ENCODE measurements at regions not wholly inside any gene's neighbourhood (a gene's known extent, or its start where the extent isn't known, plus 50 kb on each side); places are given as distances from the start of the nearest gene placed in this dataset.

- no peak overlapping the region for H2BK15ac ChIP-seq (ENCODE audit: low read length)
- POLR2A ChIA-PET (ENCODE audit: partially characterized antibody) = interaction anchor here (0.8 kb wide), 1 partner anchor 9 kb away, joined by 3 read pairs; no protein-coding TSS in a partner anchor
- no peak overlapping the region for H2AFZ ChIP-seq (ENCODE audit: low read length)
- H3K79me2 ChIP-seq (ENCODE audit: control insufficient read depth in 1 of 2, insufficient read depth in 2 of 2, low read length in 2 of 2) = no peaks in the 10 kb centered on the region
- no peak overlapping the region for H3K14ac ChIP-seq (ENCODE audit: insufficient read length)
- H3K4me1 ChIP-seq (replicated peaks in 1 of 4; ENCODE audit: control insufficient read depth in 3 of 4, insufficient read depth in 4 of 4, low read length in 3 of 4) = no peaks in the 10 kb centered on the region
- H4K20me1 ChIP-seq (replicated peaks in 1 of 2; ENCODE audit: control insufficient read depth in 1 of 2, insufficient read depth in 2 of 2, low read length in 2 of 2) = no peaks in the 10 kb centered on the region
- H3K79me1 ChIP-seq (ENCODE audit: low read depth, low read length) = no peaks in the 10 kb centered on the region
- H2BK12ac ChIP-seq (ENCODE audit: low read depth, low read length) = no peak overlapping the region
- no peak overlapping the region for H4K5ac ChIP-seq (ENCODE audit: insufficient read length, low read depth, low read length)
- H3K36me3 ChIP-seq (ENCODE audit: control insufficient read depth in 2 of 4, insufficient read depth in 4 of 4, low read length in 3 of 4) = no peaks in the 10 kb centered on the region
- H3K23ac ChIP-seq (ENCODE audit: insufficient read length) = no peak overlapping the region
- WGBS, 2 experiments (ENCODE audit: extremely low coverage in 1 of 2, insufficient coverage in 1 of 2, insufficient read length in 1 of 2, insufficient replicate concordance in 2 of 2, low coverage in 1 of 2, low lambda C conversion rate in 2 of 2, missing lambda C conversion rate in 1 of 2) = 95% methylated on average over 1 of the region's 1 CpG; no CpG with 5 or more reads in 1 of the 2 experiments
- FAIRE-seq (no peak), DNase-seq (ENCODE audit: low read depth in 1 of 2, low spot score in 2 of 2) (no peak)
- no peaks in the 10 kb centered on the region for H3K23me2 ChIP-seq (ENCODE audit: low read depth, low read length)
- no peak overlapping the region for H2BK20ac ChIP-seq (ENCODE audit: low read length)
- no peak overlapping the region for H2AK5ac ChIP-seq (ENCODE audit: low read depth, low read length)
- no peak overlapping the region for H3K9ac ChIP-seq (replicated peaks in 1 of 4; ENCODE audit: extremely low read depth in 1 of 4, low read depth in 3 of 4, low read length in 3 of 4)
- TF ChIP-seq FOSL1 (IDR thresholded peaks at IDR 0.05; ENCODE audit: insufficient read depth, low read depth, low read length) = no peak
- no peak overlapping the region for H3K4me3 ChIP-seq (ENCODE audit: extremely low read depth in 1 of 4, insufficient read depth in 2 of 4, low read depth in 3 of 4, low read length in 4 of 4)
- no peak overlapping the region for H2BK120ac ChIP-seq (replicated peaks; ENCODE audit: low read depth, low read length)
- no peak overlapping the region for H3K18ac ChIP-seq (ENCODE audit: extremely low read depth, low read length)
- no peaks in the 10 kb centered on the region for H3K27me3 ChIP-seq (replicated peaks in 1 of 4; ENCODE audit: control insufficient read depth in 3 of 4, extremely low read depth in 1 of 4, insufficient read depth in 3 of 4, low read length in 3 of 4)
- H3K9me3 ChIP-seq (ENCODE audit: insufficient read depth in 2 of 2, low read depth in 1 of 2, low read length in 1 of 2) = 0 out of 4 replicates have a peak, but pooled peaks cover 0 to 3% of the 10 kb centered on the region in 2 experiments
- CTCF ChIA-PET (ENCODE audit: partially characterized antibody) = interaction anchor here (1.1 to 1.8 kb wide), 2 partner anchors 10 to 49 kb away, joined by 3 to 6 read pairs; no protein-coding TSS in a partner anchor
- no peak overlapping the region for H3K56ac ChIP-seq (replicated peaks; ENCODE audit: insufficient read length, low read depth, low read length)
- no peak overlapping the region for H3K4ac ChIP-seq (replicated peaks; ENCODE audit: insufficient read length, low read depth, low read length)
- H4K91ac ChIP-seq (replicated peaks; ENCODE audit: insufficient read length, low read length) = no peak overlapping the region
- H2BK5ac ChIP-seq (ENCODE audit: low read depth, low read length) = no peak overlapping the region
- no peak overlapping the region for H3K27ac ChIP-seq (ENCODE audit: low read depth, low read length)
- no peak overlapping the region for H3K4me2 ChIP-seq (ENCODE audit: insufficient read depth in 1 of 2, low read depth in 2 of 2, low read length in 2 of 2)
- H4K8ac ChIP-seq (ENCODE audit: extremely low read depth, insufficient read depth, low read length) = no peak overlapping the region
Measured at GRCh38 chr12:82555699-82556098, 131.0 kb upstream of the TMTC2 start.
